ENCODE measurements at regions not wholly inside any gene's neighbourhood (a gene's known extent, or its start where the extent isn't known, plus 50 kb on each side); places are given as distances from the start of the nearest gene placed in this dataset.
A peak's percentile ranks its signal among the peaks of the same experiment; 100 is the strongest.

DNA sequence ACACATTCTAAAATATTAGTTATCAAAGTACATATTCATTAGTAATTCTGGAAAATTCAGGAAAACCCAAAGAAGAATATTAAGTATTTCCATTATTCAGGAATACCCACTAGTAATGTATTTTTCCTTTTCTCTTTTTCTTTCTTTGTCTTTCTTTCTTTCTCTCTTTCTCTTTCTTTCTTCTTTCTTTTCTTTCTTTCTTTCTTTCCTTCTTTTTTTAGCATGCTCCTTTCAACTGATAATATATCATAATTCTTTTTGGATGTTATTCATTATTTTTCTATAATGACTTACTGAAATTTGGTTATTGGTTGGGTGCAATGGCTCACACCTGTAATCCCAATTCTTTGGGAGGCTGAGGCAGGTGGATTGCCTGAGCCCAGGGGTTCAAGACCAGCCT lies 175.6 kb upstream of the RAB4A start:
- intact Hi-C loops (cut with DNase I), result no loop called here
- ATAC-seq (no peak), DNase-seq (ENCODE audit: missing footprints) (no peak)

GRCh38 chr1:229097356-229097755 lies 173.6 kb upstream of the RAB4A start:
- DNase-seq (ENCODE audit: missing footprints) (no peak), ATAC-seq (no peak)
- intact Hi-C loops (cut with DNase I), result no loop called here

DNA sequence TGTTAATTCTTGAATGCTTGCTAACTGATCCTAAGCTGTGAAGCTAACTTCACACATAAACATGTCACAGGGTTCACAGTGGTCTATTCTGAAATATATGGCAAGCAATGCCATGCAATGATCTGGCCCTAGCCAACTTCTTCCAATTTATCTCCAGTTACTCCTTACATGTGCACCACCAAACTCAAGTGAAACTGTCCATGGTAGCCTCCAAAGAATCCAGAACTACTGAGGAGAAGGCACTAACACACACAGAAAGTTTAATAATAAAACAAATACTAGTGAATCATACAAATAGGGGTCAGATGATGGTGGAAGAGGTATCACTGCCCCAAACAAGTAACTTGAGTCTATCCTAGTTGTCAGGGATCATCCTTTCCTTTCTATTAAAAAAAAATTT lies 172.6 kb upstream of the RAB4A start:
- DNase-seq (ENCODE audit: missing footprints) (no peak), ATAC-seq (no peak)
- intact Hi-C loops (cut with DNase I), result no loop called here

- ATAC-seq, result no peak
- intact Hi-C loops (cut with DNase I), result no loop called here
- no peak for DNase-seq (ENCODE audit: missing footprints)
These were observed 171.9 kb upstream of the RAB4A start for GRCh38 chr1:229098903-229099578.

DNA sequence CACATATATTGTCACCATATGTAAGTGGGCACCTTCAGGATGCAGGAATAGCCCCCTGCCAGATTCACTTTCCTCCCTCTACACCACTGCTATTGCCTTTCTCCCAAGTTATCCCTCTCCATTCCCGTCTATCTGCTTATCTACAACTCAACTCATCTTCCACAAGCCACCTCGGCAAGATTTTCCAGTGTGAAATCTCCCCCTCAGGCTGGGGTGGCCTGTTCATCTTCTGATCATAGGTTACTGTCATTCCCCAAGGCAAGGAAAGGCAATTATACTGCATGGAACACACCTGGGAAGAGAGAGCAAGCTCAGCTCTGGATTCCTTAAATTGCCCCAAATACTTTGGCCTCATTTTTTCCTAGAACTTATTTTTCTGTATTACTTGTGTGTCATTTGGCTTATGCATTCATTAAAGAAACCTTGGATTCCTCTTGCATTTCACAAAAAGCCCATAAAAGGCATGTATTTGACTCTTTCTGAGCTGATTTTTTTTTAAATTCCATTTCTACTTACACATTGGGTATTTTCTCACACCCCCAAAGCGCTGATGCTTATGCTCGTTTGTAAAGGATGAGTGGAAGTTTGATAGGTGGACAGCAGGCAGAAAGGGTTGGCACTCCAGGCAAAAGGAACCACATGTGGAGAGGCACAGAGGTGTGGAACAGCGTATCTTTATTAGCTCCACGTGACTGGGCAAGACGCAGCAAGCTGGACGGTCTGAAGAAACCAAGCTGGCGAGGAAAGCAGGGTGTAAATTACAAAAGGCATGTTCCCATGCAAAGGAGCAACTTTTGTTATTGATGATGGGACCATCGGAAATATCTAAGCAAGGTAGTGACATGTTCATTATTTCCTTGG lies 169.7 kb upstream of the RAB4A start:
- DNase-seq (ENCODE audit: missing footprints) (no peak), ATAC-seq (no peak)
- intact Hi-C loops (cut with DNase I), result no loop called here

DNA sequence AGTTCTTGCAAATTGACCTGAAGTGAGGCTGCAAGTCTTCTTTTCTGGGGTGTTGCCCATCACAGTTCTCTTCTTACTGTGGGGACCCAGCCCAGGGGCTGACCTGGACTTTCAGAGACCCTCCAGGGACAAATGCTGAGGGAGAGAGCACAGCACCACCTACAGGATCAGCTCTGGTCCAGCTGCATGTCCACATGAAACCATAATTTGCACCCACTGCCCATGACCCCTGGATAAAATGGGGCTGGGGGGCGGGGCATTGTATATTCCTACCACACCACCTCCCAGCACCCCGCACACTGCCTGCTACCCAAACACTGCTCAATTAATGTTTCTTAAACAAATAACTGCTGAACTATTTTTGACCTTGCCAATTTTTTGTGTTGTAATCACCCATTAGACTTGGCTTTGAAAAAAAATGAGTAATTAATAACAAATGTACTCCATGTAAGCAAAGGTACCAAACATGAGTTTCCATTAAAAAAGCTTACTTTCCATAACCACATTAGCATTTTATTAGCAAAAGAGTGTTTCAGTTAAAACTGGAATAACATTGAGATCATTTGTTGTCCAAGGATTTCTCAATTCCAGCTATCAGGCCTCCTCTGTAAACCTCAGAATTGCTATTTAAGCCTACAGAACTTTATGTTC lies 168.0 kb upstream of the RAB4A start:
- ATAC-seq, result no peak
- DNase-seq (ENCODE audit: missing footprints), result no peak
- intact Hi-C loops (cut with DNase I), result no loop called here

DNA sequence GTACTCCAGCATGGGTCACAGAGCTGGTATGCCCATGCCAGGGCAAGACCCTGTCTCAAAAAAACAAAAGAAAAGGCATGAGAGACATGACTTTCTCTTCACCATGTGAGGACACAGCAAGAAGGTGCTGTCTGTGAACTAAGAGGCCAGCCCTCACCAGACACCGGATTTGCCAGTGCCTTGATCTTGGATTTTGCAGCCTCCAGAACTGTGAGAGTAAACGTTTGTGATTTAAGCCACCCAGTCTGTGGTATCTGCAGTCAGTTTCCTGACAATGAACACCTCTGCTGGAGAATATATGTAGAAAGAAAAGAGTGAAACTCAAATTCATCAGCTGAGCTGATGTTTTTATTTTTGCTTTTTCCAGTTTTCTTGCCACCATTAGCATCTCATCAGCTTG lies 166.3 kb upstream of the RAB4A start:
- ATAC-seq (no peak), DNase-seq (ENCODE audit: missing footprints) (no peak)
- intact Hi-C loops (cut with DNase I), result no loop called here

- intact Hi-C loops (cut with DNase I), result no loop called here
- ATAC-seq (no peak), DNase-seq (ENCODE audit: missing footprints) (no peak)
These were observed 165.8 kb upstream of the RAB4A start for GRCh38 chr1:229105109-229105508.

DNA sequence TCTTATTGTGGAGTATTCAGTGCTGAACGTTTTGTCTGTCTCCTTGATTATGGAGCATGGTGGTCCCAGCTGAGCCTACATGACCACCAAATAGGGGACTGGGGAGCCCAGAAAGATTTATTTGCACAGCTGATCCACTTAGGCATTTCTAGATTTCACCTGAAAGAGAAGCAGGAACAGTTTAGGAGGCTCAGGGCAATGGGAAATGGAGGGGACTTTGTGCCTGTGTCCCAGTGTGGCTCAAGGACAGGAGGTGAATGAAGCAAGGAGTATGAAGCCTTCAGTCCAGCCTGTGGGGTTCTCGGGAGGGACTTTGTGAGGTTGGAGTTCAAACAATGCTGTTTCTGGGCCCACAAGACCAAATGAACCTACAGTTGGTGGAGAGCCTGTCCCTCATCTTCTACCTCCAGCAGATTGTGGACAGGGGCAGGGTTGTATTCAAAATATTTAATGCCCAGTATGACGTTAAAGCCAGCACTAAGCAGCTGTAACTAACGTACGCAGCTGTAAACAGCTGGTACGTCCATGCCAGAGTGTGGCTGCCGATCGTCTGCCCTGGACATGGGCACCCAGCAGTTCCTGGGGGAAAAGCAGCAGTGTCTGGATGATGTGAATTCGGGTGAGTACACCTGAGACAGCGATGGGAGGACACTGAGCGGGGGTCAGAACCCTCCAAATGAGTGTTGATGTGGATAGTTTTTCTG lies 164.9 kb upstream of the RAB4A start:
- intact Hi-C loops (cut with DNase I), result no loop called here

DNA sequence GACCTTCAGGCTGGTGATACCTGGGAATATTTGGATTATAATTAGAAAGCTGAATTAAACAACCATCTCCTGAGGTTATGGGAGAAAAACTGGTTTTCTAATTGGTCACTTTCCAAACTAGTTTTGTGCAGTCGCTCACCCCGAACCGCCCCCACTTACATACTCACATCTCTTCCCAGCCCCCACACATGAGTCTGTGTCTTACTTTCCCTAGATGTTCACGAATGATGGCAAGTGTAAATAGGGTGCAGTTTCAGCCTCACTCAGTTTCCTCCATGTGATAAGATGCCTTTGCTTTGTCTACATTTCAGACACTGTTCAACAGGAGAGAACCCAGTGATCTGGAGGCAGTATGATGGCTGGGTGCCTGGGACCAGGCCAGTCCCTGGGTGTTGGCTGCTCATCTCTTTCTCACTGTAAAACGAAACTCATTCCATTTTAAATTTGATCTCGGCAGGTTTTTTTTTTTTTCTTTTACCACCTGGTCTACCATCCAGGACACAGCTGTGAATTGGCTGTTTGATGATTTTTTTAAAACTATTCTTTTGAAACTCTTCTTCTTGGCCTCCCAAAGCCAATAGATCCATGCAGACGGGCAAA lies 164.3 kb upstream of the RAB4A start:
- ATAC-seq (no peak), DNase-seq (ENCODE audit: missing footprints) (no peak)
- intact Hi-C loops (cut with DNase I), result no loop called here

More for the DNA sequence above, 164.9 kb upstream of the RAB4A start:
- no peak for DNase-seq (ENCODE audit: missing footprints)
- no peak for ATAC-seq

- no peak for DNase-seq (ENCODE audit: missing footprints)
- intact Hi-C loops (cut with DNase I), result no loop called here
- ATAC-seq, result peak; percentile 26
These were observed 163.6 kb upstream of the RAB4A start for GRCh38 chr1:229107304-229107815.

GRCh38 chr1:229107972-229108371 lies 162.9 kb upstream of the RAB4A start:
- intact Hi-C loops (cut with DNase I), result no loop called here
- ATAC-seq, result no peak
- DNase-seq (ENCODE audit: missing footprints), result no peak

DNA sequence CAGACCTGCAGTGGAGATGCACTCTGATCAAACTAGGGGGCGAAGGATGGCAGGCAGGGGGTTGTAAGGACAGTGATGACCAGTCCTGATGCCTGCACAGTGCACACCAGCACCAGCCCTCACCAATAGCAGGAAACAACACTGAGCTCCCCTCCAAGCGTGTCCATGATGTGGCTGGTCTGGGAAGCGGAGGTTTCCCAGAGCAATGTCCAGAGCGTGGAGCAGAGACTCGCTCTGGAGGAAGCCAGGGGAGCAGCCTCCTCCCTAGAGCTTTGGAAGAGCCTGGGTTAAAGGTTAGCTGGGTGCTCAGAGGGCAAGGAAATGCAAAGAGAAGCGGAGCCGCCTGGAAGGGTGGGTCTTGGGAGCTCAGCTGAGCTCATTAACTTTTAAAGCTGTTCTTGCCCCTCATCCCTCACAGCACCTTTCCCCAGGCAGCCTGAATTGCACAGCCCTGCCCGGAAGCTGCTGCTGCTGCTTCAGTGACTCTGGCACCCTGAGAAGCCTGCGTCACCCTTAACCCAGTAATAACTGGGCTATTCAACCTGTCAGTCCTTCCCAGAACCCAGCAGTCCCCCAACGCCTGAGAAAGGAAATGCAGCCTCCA lies 162.2 kb upstream of the RAB4A start:
- intact Hi-C loops (cut with DNase I), result no loop called here
- DNase-seq (ENCODE audit: missing footprints), result no peak
- ATAC-seq, result peak; percentile 66

DNA sequence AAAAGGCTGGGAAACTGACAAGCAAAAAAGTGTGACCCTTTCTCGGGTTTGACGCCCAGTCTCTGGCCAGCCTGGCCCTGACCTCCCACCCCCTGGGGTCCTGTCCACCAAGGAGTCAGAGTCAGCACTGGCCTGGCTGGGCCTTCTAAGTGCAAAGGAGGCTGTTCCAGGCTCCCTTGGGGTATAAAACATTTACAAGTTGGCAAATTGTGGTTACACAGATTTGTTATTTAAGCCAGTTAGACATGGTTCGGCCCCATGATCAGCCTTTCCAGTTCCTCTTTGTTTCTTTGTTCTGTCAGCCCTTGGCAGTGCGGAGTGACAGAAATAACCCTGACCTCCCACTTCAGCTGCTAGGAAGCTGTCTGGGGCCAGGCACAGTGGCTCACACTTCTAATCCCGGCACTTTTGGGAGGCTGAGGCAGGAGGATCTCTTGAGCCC lies 161.6 kb upstream of the RAB4A start:
- ATAC-seq, result peak; percentile 71
- intact Hi-C loops (cut with DNase I), result no loop called here
- no peak for DNase-seq (ENCODE audit: missing footprints)

- intact Hi-C loops (cut with DNase I), result no loop called here
- ATAC-seq, result no peak
- no peak for DNase-seq (ENCODE audit: missing footprints)
These were observed 159.9 kb upstream of the RAB4A start for GRCh38 chr1:229110986-229111385.

DNA sequence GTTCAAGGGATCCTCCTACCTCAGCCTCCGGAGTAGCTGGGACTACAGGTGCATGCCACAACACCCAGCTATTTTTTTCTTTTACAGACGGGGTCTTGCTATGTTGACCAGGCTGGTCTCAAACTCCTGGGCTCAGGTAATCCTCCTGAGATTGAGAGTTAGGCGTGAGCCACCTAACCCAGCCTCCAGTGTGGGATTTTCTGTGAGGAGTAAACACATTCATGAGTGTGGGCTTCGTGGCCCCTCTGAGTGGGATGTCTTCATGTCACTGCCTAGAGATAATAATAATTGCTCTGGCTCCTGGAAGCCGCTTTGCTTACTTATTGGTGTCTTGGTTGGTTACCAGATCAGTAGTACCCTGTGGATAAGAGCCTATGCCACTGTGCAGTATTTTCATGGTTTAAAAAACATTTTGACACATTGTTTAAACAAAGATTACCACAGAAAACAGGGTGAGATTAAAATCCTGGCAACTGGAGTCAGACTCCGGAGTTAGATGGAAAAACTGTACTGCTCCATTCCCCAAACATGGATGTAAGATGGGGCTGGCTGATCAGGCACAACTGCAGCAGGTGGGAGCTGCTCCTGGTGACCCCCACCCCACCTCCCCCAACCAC lies 159.1 kb upstream of the RAB4A start:
- intact Hi-C loops (cut with DNase I), result no loop called here
- no peak for ATAC-seq
- no peak for DNase-seq (ENCODE audit: missing footprints)

- intact Hi-C loops (cut with DNase I), result no loop called here
- ATAC-seq, result no peak
These were observed 157.9 kb upstream of the RAB4A start for GRCh38 chr1:229112832-229113548.

More at GRCh38 chr1:229112832-229113548, 157.9 kb upstream of the RAB4A start:
- no peak for DNase-seq (ENCODE audit: missing footprints)

Measured in Right ventricle myocardium inferior (tissue), 1 donor.